PFSK-1 (cell line): ENCODE measurements at regions not wholly inside any gene's neighbourhood (a gene's known extent, or its start where the extent isn't known, plus 50 kb on each side); places are given as distances from the start of the nearest gene placed in this dataset.

Source experiments
- POLR2AphosphoS5 ChIP-seq: IDR thresholded peaks from 2 replicates; pipeline ENCODE4 v1.6.1; 2012; ENCODE audit warnings: low read depth, mild to moderate bottlenecking, control low read depth, low read length, moderate library complexity
- TAF1 ChIP-seq: IDR thresholded peaks from 2 replicates; pipeline ENCODE4 v1.6.1; 2012; ENCODE audit warnings: low read length, control low read depth, borderline replicate concordance; ENCODE audit not compliant: insufficient read depth

DNA sequence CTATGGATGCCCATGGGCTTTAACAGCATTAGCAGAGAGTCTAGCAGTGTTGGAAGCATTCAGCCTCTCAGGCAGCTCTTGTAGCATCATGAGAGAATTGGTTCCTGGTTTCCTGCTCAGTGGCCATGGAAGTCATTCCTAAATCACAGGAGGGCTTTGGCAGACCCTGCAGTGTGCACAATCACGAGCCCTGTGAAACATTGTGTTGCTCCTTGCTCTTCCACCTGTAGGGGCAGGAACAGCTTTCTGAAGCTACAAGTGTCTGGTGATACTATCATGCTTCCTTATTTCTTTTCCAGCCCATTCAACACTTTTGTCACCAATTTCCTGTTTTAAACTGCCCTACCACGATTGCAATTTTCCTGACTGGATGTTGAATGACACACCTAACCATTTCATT lies 402.2 kb upstream of the USP15 start:
- TF ChIP-seq POLR2AphosphoS5 (no peak), TAF1 (no peak)
